ENCODE measurements at regions not wholly inside any gene's neighbourhood (a gene's known extent, or its start where the extent isn't known, plus 50 kb on each side); places are given as distances from the start of the nearest gene placed in this dataset.

GRCh38 chr18:55047546-55047945 lies 88.3 kb upstream of the CCDC68 start:
- DNase-seq (ENCODE audit: low read depth): no peak

GRCh38 chr18:55041366-55041765 lies 82.1 kb upstream of the CCDC68 start:
- DNase-seq (ENCODE audit: low read depth): no peak

- DNase-seq (ENCODE audit: low read depth): no peak
Observed at GRCh38 chr18:55038162-55038561, 78.9 kb upstream of the CCDC68 start.

GRCh38 chr18:55034742-55035141 lies 75.5 kb upstream of the CCDC68 start:
- no peak for DNase-seq (ENCODE audit: low read depth)

- no peak for DNase-seq (ENCODE audit: low read depth)
Observed at GRCh38 chr18:55031979-55032378, 72.7 kb upstream of the CCDC68 start.

GRCh38 chr18:55031576-55031975 lies 72.3 kb upstream of the CCDC68 start:
- DNase-seq (ENCODE audit: low read depth): no peak

GRCh38 chr18:55031164-55031563 lies 71.9 kb upstream of the CCDC68 start:
- DNase-seq (ENCODE audit: low read depth): no peak

GRCh38 chr18:55024564-55024963 lies 65.3 kb upstream of the CCDC68 start:
- DNase-seq (ENCODE audit: low read depth): no peak

- peak; percentile 36 for DNase-seq (ENCODE audit: low read depth)
Observed at GRCh38 chr18:55018602-55019001, 59.3 kb upstream of the CCDC68 start.

GRCh38 chr18:55014095-55014494 lies 54.8 kb upstream of the CCDC68 start:
- no peak for DNase-seq (ENCODE audit: low read depth)

GRCh38 chr18:55013685-55014084 lies 54.4 kb upstream of the CCDC68 start:
- no peak for DNase-seq (ENCODE audit: low read depth)

- no peak for DNase-seq (ENCODE audit: low read depth)
Observed at GRCh38 chr18:55013086-55013485, 53.8 kb upstream of the CCDC68 start.

- DNase-seq (ENCODE audit: low read depth): peak; percentile 75
Observed at GRCh38 chr18:55012008-55012407, 52.7 kb upstream of the CCDC68 start.
